GM19395 (cell line): ENCODE measurements at regions not wholly inside any gene's neighbourhood (a gene's known extent, or its start where the extent isn't known, plus 50 kb on each side); places are given as distances from the start of the nearest gene placed in this dataset.
"Not testable (repeated sequence)": the region's sequence is repeated elsewhere in the genome, so short reads cannot be mapped to it uniquely, and the experiment has no call there.

Source experiments
- ATAC-seq: cut with Tn5 transposase; IDR thresholded peaks from one replicate; pipeline ENCODE4 v1.9.1; 2021; ENCODE audit warnings: mild to moderate bottlenecking, moderate library complexity; ENCODE audit not compliant: unreplicated experiment

- no peak for ATAC-seq
Measured at GRCh38 chr15:35286721-35287120, 201.6 kb upstream of the NANOGP8 start.

GRCh38 chr15:35282965-35283496 lies 197.9 kb upstream of the NANOGP8 start:
- no peak for ATAC-seq

- no peak for ATAC-seq
Measured at GRCh38 chr15:35281515-35281914, 196.4 kb upstream of the NANOGP8 start.

- ATAC-seq = no peak
Measured at GRCh38 chr15:35279811-35280210, 194.7 kb upstream of the NANOGP8 start.

- ATAC-seq = no peak
Measured at GRCh38 chr15:35271371-35272043, 186.4 kb upstream of the NANOGP8 start.

GRCh38 chr15:35260941-35261340 lies 175.8 kb upstream of the NANOGP8 start:
- ATAC-seq = no peak

- not testable (repeated sequence) for ATAC-seq
Measured at GRCh38 chr15:35260274-35260673, 175.2 kb upstream of the NANOGP8 start.

- ATAC-seq = no peak
Measured at GRCh38 chr15:35256551-35256950, 171.5 kb upstream of the NANOGP8 start.

- ATAC-seq = no peak
Measured at GRCh38 chr15:35256141-35256540, 171.0 kb upstream of the NANOGP8 start.

GRCh38 chr15:35254908-35255307 lies 169.8 kb upstream of the NANOGP8 start:
- not testable (repeated sequence) for ATAC-seq

- ATAC-seq = no peak
Measured at GRCh38 chr15:35254062-35254461, 169.0 kb upstream of the NANOGP8 start.

GRCh38 chr15:35252351-35252865 lies 167.3 kb upstream of the NANOGP8 start:
- no peak for ATAC-seq

GRCh38 chr15:35247150-35247549 lies 162.1 kb upstream of the NANOGP8 start:
- ATAC-seq = no peak

- no peak for ATAC-seq
Measured at GRCh38 chr15:35246451-35246850, 161.4 kb upstream of the NANOGP8 start.

- ATAC-seq = not testable (repeated sequence)
Measured at GRCh38 chr15:35245681-35246080, 160.6 kb upstream of the NANOGP8 start.

- ATAC-seq = no peak
Measured at GRCh38 chr15:35244227-35244626, 159.1 kb upstream of the NANOGP8 start.

GRCh38 chr15:35243758-35244157 lies 158.7 kb upstream of the NANOGP8 start:
- ATAC-seq = no peak

- not testable (repeated sequence) for ATAC-seq
Measured at GRCh38 chr15:35239693-35240092, 154.6 kb upstream of the NANOGP8 start.

GRCh38 chr15:35238448-35238847 lies 153.4 kb upstream of the NANOGP8 start:
- not testable (repeated sequence) for ATAC-seq

- ATAC-seq = no peak
Measured at GRCh38 chr15:35229085-35229484, 144.0 kb upstream of the NANOGP8 start.

- no peak for ATAC-seq
Measured at GRCh38 chr15:35218215-35218614, 133.1 kb upstream of the NANOGP8 start.

GRCh38 chr15:35215093-35215492 lies 130.0 kb upstream of the NANOGP8 start:
- ATAC-seq = no peak
